ENCODE measurements at regions not wholly inside any gene's neighbourhood (a gene's known extent, or its start where the extent isn't known, plus 50 kb on each side); places are given as distances from the start of the nearest gene placed in this dataset.
"Not testable (repeated sequence)": the region's sequence is repeated elsewhere in the genome, so short reads cannot be mapped to it uniquely, and the experiment has no call there.

GRCh38 chr19:30288911-30289310 lies 83.3 kb upstream of the ZNF536 start:
- intact Hi-C loops (cut with DNase I), result no loop called here
- DNase-seq (no peak), ATAC-seq (no peak)
- H3K27me3 ChIP-seq, result peaks cover 0 to 2% of the 10 kb centered on the region in 2 donors
- TF ChIP-seq CTCF (IDR thresholded peaks at IDR 0.05), result no peak
- no peak overlapping the region for H3K27ac ChIP-seq
- no peak overlapping the region for H3K4me3 ChIP-seq
- no peaks in the 10 kb centered on the region for H3K4me1 ChIP-seq
- H3K36me3 ChIP-seq, result no peaks in the 10 kb centered on the region
- H3K9me3 ChIP-seq, result no peaks in the 10 kb centered on the region

- no peaks in the 10 kb centered on the region for H3K9me3 ChIP-seq
- intact Hi-C loops (cut with DNase I), result no loop called here
- H3K4me3 ChIP-seq, result no peak overlapping the region
- ATAC-seq (no peak), DNase-seq (no peak)
- H3K27me3 ChIP-seq, result no peaks in the 10 kb centered on the region
- H3K4me1 ChIP-seq, result no peaks in the 10 kb centered on the region
- no peak for TF ChIP-seq CTCF (IDR thresholded peaks at IDR 0.05)
- H3K27ac ChIP-seq, result no peak overlapping the region
- H3K36me3 ChIP-seq, result no peaks in the 10 kb centered on the region
These were observed 82.8 kb upstream of the ZNF536 start for GRCh38 chr19:30289336-30289735.

GRCh38 chr19:30290805-30291204 lies 81.4 kb upstream of the ZNF536 start:
- H3K4me3 ChIP-seq; ATAC-seq; H3K4me1 ChIP-seq; H3K27me3 ChIP-seq; DNase-seq; H3K9me3 ChIP-seq; H3K27ac ChIP-seq; H3K36me3 ChIP-seq; intact Hi-C loops (cut with DNase I): not testable (repeated sequence)

GRCh38 chr19:30293051-30293785 lies 79.0 kb upstream of the ZNF536 start:
- Histone ChIP-seq H3K4me1 (no peaks in the 10 kb centered on the region), H3K36me3 (no peaks in the 10 kb centered on the region), H3K27ac (no peak overlapping the region), H3K9me3 (no peaks in the 10 kb centered on the region), H3K4me3 (no peak overlapping the region), H3K27me3 (no peaks in the 10 kb centered on the region)
- DNase-seq, result no peak
- no peak for TF ChIP-seq CTCF (IDR thresholded peaks at IDR 0.05)
- no peak for ATAC-seq
- intact Hi-C loops (cut with DNase I), result no loop called here

GRCh38 chr19:30297969-30298368 lies 74.2 kb upstream of the ZNF536 start:
- Histone ChIP-seq H3K36me3 (no peaks in the 10 kb centered on the region), H3K4me3 (no peak overlapping the region), H3K9me3 (no peaks in the 10 kb centered on the region), H3K4me1 (no peaks in the 10 kb centered on the region), H3K27ac (no peak overlapping the region), H3K27me3 (no peaks in the 10 kb centered on the region)
- intact Hi-C loops (cut with DNase I), result no loop called here
- no peak for ATAC-seq
- DNase-seq, result no peak
- TF ChIP-seq CTCF (IDR thresholded peaks at IDR 0.05), result no peak

GRCh38 chr19:30303131-30303654 lies 69.0 kb upstream of the ZNF536 start:
- no peak for TF ChIP-seq CTCF (IDR thresholded peaks at IDR 0.05)
- Histone ChIP-seq H3K4me1 (no peaks in the 10 kb centered on the region), H3K36me3 (no peaks in the 10 kb centered on the region), H3K27me3 (no peaks in the 10 kb centered on the region), H3K27ac (no peak overlapping the region), H3K9me3 (no peaks in the 10 kb centered on the region), H3K4me3 (no peak overlapping the region)
- intact Hi-C loops (cut with DNase I), result no loop called here
- ATAC-seq (no peak), DNase-seq (no peak)
